ENCODE measurements at regions not wholly inside any gene's neighbourhood (a gene's known extent, or its start where the extent isn't known, plus 50 kb on each side); places are given as distances from the start of the nearest gene placed in this dataset.

DNA sequence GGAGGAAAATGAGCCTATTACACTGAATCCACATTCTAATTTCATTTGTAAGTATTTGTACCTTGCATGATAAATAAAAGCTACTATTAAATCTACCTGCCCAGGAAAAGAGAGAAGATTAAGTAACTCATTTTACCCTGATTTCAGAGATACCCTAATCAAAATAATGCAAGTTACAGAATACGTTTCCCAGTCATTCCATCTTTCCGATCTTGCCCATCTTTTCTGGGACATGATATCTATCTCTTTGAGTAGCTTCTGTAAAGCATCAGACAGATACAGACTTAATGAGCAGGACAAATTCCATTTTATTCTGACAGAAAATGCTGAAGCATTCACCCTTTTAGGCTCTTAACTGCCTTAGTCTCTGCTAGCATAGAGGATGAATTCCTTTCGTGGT is 56.6 kb downstream of the SPRY2 start:
- no peak for DNase-seq

DNA sequence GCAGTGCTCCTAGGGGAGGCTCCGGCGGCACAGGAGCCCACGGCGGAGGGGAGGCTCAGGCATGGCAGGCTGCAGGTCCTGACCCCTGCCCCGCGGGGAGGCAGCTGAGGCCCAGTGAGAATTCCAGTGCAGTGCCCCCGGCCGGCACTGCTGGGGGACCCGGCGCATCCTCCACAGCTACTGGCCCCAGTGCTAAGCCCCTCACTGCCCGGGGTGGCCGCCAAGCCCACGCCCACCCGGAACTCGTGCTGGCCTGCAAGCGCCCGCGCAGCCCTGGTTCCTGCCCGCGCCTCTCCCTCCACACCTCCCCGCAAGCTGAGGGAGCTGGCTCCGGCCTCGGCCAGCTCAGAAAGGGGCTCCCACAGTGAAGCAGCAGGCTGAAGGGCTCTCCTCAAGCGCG is 62.2 kb downstream of the SPRY2 start:
- no peak for DNase-seq

DNA sequence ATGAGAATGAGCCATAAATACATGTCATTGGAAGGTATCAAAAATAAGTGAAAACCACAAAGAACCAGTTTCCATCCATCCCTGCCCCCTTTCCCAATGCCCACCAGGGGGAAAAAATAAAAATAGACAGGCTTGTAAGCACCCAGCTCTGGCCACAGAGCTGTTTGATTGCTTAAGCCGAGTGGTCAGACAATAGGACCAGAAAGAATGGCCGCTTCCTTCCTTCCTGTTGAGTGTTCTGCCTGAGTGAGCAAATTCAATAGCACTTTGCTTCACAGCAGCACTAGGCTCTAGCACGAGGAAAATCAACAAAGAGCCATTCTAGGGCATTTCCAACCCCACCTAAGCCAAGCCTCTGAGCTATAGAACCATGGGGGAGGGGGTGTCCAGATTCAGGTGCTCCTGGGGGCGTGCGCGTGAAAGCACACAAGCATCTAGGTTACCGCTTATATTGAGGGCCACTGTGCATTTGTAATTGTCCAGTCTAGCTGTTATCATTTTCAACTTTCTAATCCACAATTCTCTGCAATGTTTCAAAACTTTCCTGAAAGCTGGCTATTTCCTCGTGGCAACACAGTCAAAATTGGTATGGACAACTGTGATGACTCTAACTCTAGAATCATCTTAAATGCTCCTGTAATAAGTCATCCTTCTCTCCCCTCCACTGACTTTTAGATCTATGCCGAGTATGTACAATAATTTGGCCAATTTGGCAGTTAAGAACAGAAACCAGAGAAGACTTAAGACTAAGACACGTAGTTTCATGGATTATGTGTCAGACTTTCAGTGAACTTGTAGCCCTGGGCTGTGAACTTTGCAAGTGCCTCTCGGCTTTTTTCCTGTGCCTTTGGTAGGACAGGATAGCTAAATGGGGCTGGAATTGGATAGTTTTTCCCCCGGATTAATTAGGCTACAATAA is 64.3 kb downstream of the SPRY2 start:
- DNase-seq, result no peak

DNA sequence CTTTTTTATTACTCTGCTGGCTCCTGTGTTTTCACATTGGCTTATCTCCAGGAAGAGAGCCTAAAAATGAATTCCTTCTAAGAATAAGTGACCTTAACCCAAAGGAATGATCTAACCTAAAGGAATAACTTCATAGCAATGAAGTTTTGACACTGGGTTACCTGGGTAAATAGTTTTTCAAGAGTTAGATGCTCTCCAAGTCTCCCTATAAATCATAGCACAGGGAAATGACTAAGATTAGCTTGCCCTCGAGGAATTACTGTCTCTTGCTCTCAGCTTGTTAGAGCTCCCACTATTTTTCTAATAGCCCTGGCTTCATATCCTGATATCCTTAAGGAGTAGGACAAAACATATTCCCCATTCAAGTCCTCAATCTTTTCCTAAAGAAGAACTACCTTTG is 66.3 kb downstream of the SPRY2 start:
- DNase-seq, result no peak

DNA sequence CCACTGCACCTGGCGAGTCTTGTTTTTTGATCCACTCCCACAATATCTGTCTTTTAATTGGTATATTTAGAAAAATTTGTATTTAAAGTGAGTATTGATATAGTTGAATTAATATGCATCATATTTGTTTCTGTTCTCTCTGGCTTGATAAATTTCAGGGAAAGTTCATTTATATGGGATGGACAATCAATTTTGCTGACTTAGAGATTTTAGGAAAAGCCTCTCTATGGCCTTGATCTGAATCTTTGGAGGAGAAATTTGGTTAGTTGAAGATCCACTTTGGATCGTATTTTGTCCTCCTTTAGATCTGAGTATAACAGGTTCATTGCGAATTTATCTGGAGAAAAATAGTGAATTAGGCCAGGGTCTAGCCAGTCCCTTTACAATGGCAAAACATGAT is 67.2 kb downstream of the SPRY2 start:
- no peak for DNase-seq

DNA sequence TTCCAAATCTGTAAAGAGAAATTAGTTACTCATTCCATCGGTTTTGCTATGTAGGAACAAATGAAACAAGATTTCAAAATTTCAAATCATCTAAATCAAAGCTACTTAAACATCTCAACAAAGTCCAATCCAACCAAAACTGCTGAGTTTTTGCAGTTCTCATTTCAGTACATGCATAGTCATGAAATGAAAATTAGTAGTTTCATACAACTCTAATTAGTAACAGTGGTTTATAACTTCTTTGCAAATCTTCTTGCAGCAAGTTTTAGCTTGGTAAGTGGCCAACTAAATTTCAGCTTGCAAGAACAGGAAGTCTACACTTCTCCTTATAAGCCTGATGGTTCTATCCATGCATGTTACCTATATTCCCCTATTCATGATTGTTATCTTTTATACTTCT is 75.6 kb downstream of the SPRY2 start:
- DNase-seq, result no peak

DNA sequence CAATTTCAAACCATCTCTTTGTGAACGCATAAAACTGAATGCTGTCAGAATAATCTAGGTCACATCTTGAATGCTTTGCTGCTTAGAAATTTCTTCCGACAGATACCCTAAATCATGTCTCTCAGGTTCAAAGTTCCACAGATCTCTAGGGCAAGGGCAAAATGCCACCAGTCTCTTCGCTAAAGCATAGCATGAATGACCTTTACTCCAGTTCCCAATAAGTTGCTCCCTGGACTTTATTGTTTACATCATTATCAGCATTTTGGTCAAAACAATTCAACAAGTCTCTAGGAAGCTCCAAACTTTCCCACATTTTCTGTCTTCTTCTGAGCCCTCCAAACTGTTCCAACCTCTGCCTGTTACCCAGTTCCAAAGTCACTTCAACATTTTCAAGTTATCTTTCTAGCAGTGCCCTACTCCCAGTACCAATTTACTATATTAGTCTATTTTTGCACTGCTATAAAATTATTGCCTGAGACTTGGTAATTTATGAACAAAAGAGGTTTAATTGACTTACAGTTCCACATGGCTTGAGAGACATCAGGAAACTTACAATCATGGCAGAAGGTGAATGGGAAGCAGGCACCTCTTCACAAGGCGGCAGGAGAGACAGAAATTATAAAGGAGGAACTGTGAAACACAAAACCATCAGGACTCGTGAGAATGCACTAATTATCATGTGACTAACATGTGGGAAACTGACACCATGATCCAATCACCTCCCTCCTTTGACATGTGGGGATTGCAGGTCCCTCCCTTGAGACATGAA is 77.0 kb downstream of the SPRY2 start:
- no peak for DNase-seq

DNA sequence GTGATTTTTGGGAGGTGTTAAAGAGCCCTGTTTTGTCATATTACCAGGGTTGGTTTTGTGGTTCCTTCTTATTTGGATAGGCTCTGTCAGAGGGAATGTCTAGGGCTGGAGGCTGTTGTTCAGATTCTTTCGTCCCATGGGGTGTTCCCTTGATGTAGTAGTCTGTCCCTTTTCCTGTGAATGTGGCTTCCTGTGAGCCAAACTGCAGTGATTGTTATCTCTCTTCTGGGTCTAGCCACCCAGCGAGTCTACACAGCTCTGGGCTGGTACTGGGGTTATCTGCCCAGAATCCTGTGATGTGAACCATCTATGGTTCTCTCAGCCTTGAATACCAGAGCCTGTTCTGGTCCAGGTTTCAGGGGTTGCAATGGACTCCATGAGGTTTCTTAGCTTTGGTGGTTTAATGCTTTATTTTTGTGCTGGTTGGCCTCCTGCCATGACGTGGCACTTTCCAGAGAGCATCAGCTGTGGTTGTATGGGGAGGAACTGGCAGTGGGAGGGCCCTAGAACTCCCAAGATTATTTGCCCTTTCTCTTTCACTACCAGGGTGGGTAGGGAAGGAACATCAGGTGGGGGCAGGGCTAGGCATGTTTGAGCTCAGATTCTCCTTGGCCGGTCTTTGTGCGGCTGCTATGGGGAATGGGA is 78.8 kb downstream of the SPRY2 start:
- no peak for DNase-seq

DNA sequence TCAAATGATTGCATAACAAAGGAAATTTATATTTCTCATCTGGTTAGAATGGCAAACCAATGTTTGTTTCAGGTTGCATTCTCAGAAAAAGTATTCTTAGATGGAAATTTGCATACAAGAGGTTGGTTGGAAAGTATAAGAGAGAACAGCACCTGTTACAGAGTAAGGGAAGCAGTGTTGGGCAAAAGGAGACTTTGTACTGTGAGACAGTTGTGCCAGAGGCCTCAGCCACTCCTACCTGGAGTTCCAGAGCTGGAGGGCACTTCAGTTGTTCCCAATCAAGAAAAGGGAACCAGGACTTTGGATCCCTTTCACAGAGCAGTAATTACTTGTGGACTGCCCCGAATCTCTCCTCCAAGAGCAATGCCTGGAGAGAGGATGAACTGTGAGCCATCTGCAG is 81.8 kb downstream of the SPRY2 start:
- DNase-seq, result no peak

DNA sequence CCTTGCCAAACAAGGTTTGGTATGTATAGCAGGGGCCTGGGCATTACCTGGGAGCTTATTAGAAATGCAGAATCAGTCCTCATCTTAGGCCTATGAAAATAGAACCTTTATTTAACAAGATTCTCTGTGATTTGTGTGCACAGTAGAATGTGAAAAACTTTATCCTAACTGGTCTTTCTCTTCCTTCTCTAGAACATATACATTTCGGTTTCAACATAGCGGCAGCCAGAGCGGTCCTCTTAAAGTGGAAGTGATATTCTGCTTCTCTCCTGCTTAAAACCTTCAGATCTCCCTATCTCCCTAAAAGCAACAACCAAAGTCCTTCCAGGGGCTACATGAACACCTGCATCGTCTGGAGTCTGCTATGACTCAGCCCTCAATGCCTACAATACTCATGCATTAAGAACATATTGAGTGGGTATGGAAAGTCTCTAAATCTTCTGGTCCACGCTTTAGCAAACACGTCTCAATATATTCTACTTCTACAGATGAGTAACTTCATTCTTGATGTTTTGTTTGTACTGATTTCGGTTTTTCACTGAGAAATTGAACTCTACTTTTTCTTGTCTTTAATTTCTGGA is 84.5 kb downstream of the SPRY2 start:
- no peak for DNase-seq

DNA sequence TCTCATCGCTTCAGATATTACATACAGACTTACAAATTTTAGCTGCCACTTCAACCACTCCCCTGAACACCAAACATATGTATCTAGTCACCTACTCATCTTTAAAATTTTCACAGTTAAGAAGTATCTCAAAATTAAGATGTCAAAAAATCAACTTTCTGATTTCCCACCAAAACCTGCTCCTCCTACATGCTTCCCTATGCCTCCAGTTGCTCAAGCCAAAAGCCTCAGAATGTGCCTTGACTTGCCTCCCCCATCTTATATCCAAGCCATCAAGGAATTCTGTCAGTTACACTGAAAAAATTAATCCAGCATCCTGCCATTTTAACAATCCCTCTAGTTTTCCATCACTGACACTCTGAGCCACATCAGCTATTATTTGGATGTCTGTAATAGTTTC is 85.0 kb downstream of the SPRY2 start:
- DNase-seq, result no peak

DNA sequence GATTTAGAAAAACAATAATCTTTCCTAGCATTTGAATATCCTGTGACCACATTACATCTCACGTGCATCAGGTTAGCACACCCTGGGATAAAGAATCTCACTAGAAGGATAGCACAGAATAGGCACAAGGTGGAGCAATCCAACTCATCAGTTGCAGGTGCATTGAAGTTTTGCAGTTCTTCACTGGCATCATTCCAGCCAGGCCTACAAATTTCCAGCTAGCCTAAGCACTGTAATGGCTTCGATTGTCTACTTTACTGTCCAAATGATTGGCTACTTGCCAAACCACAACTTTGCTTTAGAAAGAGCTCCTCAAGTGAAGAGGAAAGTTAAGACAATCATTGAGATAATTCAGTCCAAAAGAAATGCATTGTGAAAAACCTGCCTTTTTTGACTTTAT is 89.5 kb downstream of the SPRY2 start:
- DNase-seq, result no peak

DNA sequence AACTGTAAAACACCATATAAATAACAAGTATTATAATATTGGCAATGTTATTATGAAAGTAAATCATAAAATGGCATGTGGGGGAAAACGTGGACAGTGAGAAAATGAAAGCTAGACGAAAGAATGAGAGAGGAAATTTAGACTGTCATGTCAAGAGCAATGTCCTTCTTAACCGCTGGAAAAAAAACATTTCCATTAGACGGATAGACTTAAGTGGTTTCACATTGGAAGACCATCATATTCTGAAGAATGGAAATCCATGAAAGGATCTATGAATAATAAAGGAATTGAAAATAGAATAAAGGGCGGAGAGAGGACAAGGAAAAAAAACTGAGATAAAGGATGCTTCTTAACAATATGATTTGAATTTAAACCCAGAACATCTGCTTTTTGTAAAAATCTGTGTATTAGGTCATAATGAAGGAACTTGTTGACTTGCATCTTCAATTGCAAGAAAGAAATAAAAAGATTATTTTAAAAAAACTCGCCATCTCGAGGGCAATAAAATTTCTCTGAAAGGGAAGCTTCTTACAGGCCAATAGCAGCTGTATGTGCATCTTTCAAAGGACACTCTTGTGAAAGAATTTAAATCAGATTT is 90.6 kb downstream of the SPRY2 start:
- no peak for DNase-seq

DNA sequence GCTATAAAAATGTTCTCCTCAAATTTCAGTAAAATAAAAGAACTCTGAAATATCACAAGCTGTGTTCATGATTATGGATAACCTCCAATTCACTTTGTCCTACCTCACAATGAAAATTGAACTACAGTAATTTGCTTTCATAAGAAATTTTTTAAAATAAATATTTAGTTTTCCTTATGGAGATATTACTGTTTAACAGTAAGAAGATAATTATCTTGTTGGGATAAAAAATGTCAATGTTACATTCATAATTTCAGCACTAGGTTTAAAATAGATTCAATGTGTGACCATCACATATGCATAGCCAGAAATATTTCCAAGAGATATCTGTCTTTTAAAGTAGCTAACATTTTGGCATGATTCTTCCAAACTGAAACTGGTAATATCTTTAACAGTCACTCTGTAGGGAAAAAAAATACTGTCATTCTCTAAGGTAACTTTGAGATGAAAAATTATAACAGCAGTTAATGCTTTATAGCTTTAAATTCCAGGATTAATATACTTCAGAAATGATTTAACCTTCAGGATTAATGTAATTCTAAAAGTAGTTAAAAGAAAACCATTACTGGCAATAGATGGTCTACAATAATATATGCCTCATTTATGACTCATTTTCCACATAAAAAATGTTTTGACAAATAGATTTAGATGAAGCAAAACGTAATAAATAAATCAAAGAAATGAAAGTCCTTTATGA is 91.3 kb downstream of the SPRY2 start:
- DNase-seq, result no peak

DNA sequence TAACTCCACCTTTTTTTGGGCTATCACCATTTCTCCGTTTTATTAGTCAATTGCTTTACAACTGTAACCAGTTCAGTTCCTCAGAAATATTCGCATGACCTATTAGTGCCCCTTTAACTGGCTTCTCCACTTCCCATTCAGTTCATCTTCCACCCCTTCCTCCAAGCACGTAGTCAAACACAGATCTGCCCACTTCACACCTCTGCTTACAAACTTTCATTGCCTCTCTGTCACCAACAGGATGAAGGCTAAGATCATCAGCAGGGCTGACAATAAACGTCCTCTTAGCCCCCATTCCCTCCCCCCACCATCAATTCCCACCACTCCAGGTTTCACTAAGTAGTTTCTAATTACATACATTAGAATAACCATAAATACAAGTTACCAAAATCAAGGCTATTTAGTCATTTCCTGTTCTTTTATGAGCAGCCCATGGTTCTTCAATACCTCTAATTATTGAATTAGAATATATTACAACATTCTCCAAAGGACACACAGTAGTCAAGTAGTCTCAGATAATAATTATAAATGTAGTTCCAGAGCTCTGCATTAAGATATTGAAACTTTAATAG is 95.7 kb downstream of the SPRY2 start:
- no peak for DNase-seq

DNA sequence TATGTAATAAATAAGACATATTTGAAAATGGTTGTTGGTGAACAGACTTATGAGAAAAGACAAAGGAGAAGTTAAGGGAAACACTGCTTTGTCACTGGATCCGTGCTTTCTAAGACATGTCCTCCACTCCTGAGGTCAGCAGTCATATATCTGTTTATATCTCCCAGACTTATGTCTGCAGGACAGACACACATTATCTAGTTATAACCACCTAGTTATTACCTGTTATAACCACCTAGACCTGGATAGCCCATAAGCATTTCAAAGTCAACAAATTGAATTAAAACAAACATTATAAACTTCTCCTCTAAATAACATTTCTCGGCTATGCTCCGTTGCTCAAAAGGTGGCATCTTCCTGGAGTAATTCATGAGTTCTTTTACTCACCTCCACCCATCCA is 96.4 kb downstream of the SPRY2 start:
- DNase-seq, result no peak

DNA sequence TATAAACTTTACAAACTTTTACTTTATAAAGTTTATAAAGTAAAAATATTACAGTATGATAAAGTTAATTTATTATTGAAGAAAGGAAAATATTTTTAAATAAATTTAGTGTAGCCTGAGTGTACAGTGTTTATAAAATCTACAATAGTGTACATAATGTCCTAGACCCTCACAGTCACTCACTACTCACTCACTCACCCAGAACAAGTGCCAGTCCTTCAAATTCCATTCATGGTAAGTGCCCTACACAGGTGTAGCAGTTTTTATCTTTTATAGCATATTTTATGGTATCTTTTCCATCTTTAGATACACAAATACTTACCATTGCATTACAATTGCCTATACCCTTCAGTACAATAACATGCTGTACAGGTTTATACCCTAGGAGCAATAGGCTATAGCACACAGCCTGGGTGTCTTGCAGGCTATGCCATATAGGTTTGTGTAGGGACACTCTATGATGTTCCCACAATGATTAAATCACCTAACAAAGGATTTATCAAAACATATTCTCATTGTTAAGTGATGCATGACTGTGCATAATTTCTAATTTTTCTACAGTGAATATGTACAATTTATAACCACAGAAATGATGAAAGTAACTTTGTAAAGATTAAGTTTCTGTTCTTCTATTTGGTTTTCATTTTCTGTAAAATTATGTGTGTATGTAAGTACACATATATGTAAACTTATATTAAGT is 98.0 kb downstream of the SPRY2 start:
- DNase-seq, result no peak

DNA sequence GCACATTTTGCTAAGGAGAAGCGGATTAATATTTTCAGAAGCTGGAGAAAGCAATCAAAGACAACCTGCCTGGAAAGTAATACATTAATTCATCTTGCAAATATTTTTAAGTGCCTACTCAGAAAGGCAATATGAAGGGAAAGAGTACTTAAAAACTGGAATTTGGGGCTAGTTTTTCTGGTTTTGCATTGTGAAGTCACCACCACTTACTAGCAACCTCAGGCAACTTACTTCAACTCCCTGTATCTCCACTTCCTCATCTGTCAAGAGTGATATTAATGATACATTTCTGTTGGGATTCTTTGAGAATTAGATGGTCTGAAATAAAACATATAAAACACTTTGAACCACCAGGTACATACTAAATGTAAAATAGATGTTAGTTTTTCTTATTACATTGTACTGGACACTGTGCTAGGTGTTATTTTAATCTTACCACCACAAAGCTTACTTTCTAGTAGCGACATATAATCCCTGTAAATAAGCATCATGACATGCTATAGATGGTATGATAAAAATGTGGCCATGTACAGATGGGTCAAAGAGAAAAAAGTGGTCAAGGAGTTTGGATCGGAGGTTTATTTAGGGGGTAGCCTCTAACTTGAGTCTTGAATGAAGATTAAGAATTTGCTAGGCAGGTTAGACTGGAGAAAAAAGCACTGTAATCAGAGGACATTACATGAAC is 101.2 kb downstream of the SPRY2 start:
- no peak for DNase-seq

DNA sequence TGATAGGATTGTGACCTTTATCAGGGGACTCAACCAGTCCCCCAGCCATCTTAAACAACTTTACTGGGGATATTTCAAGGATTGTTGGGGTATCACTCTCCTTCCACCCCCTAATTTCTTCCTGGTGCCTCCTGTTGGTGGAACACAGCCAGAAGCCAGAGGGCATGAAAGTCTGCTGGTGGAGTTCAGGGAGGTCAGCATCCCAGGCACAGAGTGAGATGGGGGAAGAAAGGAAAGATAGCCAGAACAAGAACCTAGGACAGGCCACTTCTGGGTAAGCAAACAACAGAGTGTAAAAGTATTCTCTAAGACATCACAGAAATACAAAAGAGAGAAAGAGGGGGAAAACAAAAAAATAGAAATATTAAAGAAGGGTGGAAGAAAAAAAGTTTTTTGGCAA is 101.8 kb downstream of the SPRY2 start:
- DNase-seq, result no peak

DNA sequence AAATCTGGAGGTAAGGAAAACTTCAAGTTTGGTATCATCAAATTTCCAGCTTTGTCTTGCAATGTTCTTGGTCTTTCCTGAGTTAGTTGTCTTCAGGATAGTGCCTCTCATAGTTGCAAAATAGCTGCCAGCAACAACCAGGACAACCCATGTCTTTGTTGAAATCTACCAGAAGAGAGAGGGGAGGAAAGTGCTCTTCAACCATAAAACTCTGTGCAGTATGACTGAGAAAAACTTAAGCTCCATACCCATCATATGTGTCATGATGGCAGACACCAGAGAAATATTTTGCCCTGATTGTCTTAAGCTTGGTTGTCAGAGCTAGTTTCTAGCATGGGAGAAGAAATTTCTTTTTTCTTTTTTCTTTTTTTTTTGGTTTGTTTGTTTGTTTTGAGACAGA is 103.3 kb downstream of the SPRY2 start:
- no peak for DNase-seq

DNA sequence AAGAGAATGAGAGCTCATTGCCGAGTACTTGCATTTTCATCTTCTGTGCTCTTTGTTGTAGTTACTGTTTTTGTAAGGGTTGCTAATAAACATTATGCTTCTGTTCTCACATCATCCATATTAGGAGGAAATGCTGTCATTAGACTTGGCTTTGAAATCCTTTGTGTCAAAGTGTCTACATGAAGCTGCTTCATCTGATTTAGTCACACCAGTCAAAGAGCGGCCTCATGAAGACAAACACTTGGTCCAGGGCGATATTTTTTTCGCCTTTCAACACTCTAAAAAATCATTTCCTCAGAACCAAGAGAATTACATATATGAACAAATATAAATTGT is 105.0 kb downstream of the SPRY2 start:
- no peak for DNase-seq

All from activated CD4-positive, alpha-beta T cell treated with anti-CD3 and anti-CD28 coated beads, Interleukin-2, amount 50 U/mL, for 16 hours (primary cell).